ENCODE measurements at regions not wholly inside any gene's neighbourhood (a gene's known extent, or its start where the extent isn't known, plus 50 kb on each side); places are given as distances from the start of the nearest gene placed in this dataset.

GRCh38 chr15:66836231-66837030, 134.4 kb downstream of the SMAD6 start:
- TF ChIP-seq CTCF (optimal IDR thresholded peaks at IDR 0.05 in 1 of 3, IDR thresholded peaks at IDR 0.05 in 1 of 3, conservative IDR thresholded peaks at IDR 0.05 in 1 of 3; ENCODE audit: extremely low read depth in 1 of 3, insufficient read depth in 2 of 3, low read length in 3 of 3) (no peak), EZH2 (IDR thresholded peaks at IDR 0.05; ENCODE audit: low read length) (no peak)
